ENCODE measurements at regions not wholly inside any gene's neighbourhood (a gene's known extent, or its start where the extent isn't known, plus 50 kb on each side); places are given as distances from the start of the nearest gene placed in this dataset.

GRCh38 chr3:73120710-73121109 lies 59.3 kb downstream of the EBLN2 start:
- no peak for FAIRE-seq
- no peak for TF ChIP-seq CTCF (IDR thresholded peaks at IDR 0.05; ENCODE audit: insufficient read depth, missing control alignments)

DNA sequence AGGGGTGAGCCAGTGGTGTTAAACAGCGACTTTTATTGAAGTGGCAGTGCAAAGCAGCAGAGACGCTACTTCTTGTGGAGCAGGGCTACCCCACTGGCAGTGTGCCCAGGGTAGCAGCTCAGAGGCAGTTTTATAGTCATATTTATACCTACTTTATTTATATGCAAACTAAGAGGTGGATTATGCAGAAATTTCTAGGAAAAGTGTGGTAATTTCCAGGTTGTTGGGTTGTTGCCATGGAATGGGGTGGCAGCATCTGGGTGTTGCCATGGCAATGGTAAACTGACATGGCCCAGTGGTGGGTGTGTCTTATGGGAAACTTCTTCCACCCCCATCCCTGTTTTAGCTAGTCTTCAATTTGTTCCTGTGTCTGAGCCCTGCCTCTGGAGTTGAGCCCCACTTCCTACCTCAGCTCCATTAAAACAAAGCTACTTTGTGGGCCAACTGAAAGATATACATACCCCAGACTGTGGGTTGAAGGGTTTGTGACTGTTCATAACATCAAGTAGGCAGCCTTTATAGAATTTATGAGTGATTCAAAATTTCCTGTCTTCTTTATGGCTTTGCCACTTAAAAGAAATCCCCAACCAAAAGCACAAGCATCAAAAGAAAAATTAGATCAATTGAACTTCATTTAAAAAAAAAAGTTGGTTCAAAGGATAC lies 60.3 kb downstream of the EBLN2 start:
- no peak for TF ChIP-seq CTCF (IDR thresholded peaks at IDR 0.05; ENCODE audit: insufficient read depth, missing control alignments)
- DNase-seq (ENCODE audit: insufficient read length, low spot score) (no peak), FAIRE-seq (no peak)

More at GRCh38 chr3:73120710-73121109, 59.3 kb downstream of the EBLN2 start:
- no peak for DNase-seq (ENCODE audit: insufficient read length, low spot score)

DNA sequence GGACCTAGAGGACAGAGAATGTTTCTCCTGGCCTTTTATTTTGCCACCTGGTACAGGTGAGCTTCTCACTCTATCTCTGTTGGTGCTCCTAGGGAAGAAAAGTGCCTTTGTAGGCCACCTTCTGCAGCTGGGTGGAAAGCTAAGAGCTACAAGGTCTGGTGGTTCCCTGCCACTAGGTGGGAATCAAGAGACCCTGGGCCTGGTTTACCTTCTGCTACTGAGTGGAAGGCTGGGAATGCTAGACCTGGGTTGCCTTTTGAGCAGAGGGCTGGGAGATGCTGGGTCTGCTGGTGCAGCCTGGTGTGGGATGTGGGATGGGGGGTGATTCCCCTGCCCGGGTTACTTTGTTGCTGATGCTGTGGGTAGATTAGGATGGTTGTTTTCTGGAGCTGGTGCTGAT lies 72.6 kb downstream of the EBLN2 start:
- no peak for DNase-seq (ENCODE audit: insufficient read length, low spot score)
- no peak for FAIRE-seq
- no peak for TF ChIP-seq CTCF (IDR thresholded peaks at IDR 0.05; ENCODE audit: insufficient read depth, missing control alignments)

GRCh38 chr3:73136941-73137340 lies 75.5 kb downstream of the EBLN2 start:
- FAIRE-seq (no peak), DNase-seq (ENCODE audit: insufficient read length, low spot score) (no peak)
- no peak for TF ChIP-seq CTCF (IDR thresholded peaks at IDR 0.05; ENCODE audit: insufficient read depth, missing control alignments)

DNA sequence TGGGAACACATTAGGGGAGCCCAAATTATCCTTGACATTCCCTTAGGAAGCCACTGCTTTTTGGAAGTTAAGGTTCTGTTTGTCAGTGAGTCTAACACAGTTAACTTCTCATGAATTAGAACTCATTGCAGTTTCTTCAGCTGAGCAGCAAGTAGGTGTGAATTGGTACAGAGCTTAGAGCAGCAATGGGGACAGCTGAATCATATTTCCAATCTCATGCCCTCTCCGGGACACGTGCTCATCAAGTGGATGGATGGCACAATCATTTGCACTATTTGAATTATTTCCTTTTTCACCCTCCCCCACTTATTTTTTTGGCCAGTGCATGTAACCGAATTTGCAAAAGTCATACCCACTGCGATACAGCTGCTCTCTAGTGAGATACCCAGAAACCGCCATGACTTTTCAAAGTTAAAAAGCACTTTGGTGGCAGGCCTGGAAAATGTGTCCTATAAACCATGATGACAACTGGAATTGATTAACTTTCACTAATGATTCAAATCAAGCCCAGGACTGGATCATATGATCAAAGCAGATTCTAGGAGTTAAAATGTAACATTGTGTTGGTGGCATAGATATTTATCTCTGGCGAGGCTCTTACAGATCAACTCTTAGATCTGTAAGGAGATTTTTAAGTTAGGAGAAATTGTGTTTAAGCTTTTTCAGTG lies 76.4 kb downstream of the EBLN2 start:
- TF ChIP-seq CTCF (IDR thresholded peaks at IDR 0.05; ENCODE audit: insufficient read depth, missing control alignments): no peak
- DNase-seq (ENCODE audit: insufficient read length, low spot score) (no peak), FAIRE-seq (no peak)

GRCh38 chr3:73140772-73141442 lies 79.4 kb downstream of the EBLN2 start:
- TF ChIP-seq CTCF (IDR thresholded peaks at IDR 0.05; ENCODE audit: insufficient read depth, missing control alignments): no peak
- FAIRE-seq: no peak
- no peak for DNase-seq (ENCODE audit: insufficient read length, low spot score)

DNA sequence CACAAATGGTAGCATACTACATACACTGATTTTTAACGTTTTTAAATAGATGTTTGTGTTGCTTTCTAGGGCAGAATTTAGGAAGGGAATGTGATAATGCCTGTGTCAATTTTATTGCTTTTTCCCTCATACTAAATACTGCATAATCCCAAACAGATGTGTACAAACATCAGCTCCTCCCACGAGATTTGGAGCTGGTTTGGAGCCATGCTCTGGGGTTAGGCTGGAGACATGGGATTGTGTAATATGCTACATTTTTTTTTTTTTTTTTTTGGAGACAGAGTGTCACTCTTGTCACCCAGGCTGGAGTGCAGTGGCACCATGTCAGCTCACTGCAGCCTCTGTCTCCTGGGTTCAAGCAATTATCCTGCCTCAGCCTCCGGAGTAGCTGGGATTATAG lies 80.1 kb downstream of the EBLN2 start:
- no peak for TF ChIP-seq CTCF (IDR thresholded peaks at IDR 0.05; ENCODE audit: insufficient read depth, missing control alignments)
- FAIRE-seq (no peak), DNase-seq (ENCODE audit: insufficient read length, low spot score) (no peak)

Data from D721Med (cell line).